SK-N-SH (cell line): ENCODE measurements at regions not wholly inside any gene's neighbourhood (a gene's known extent, or its start where the extent isn't known, plus 50 kb on each side); places are given as distances from the start of the nearest gene placed in this dataset.

Source experiments
- CTCF ChIA-PET: fragments of 300-600, 350-600 bp; formaldehyde crosslinking; extraction: SDS; loops from one replicate; lab custom pipeline; 2021; lab: Yijun Ruan, JAX
- POLR2A ChIA-PET: fragments of 350-600 bp; sonication (Branson Sonifier 250); formaldehyde crosslinking; extraction: SDS; loops from one replicate; lab custom pipeline; 2020; ENCODE audit warnings: antibody characterized with exemption, inconsistent platforms; lab: Yijun Ruan, JAX
- DNase-seq: peaks from one replicate; pipeline ENCODE4 v3.0.0; 2012
- H2AFZ ChIP-seq: fragments of 200-600 bp; sonication (generic); 2 replicates; pipeline ENCODE4 v1.8.1; 2016; ENCODE audit warnings: antibody characterized with exemption, mild to moderate bottlenecking, low read depth
- H3F3A ChIP-seq: fragments of 200-600 bp; sonication (generic); replicated peaks from 2 replicates; pipeline ENCODE3; 2016; ENCODE audit warnings: antibody characterized with exemption, mild to moderate bottlenecking; ENCODE audit not compliant: insufficient read depth
- H3K27ac ChIP-seq, 2 experiments: fragments of 200-500 bp in 1 of 2; fragments of 200-600 bp in 1 of 2; sonication (Bioruptor generic) in 1 of 2; sonication (generic), shearing (Covaris generic) in 1 of 2; 2 replicates each; pipeline versions ENCODE4 v1.5.1 to v1.6.1; 2014 to 2016; ENCODE audit warnings: low read depth in 2 of 2, inconsistent platforms in 1 of 2, low read length in 1 of 2, mild to moderate bottlenecking in 1 of 2, mixed read lengths in 1 of 2
- H3K27me3 ChIP-seq: fragments of 200-600 bp; sonication (generic), shearing (Covaris generic); 2 replicates; pipeline ENCODE4 v1.6.1; 2016; ENCODE audit warnings: mixed run types; ENCODE audit not compliant: insufficient read depth
- H3K36me3 ChIP-seq, 2 experiments: fragments of 200-500 bp in 1 of 2; fragments of 200-600 bp in 1 of 2; sonication (Bioruptor generic) in 1 of 2; sonication (generic) in 1 of 2; replicated peaks in 1 of 2; 2 replicates each; pipeline versions ENCODE3 to v1.5.1; 2014 to 2016; ENCODE audit warnings: low read length in 1 of 2, mild to moderate bottlenecking in 1 of 2; ENCODE audit not compliant: insufficient read depth in 2 of 2, control insufficient read depth in 1 of 2
- H3K4me1 ChIP-seq, 2 experiments: fragments of 200-500 bp in 1 of 2; fragments of 200-600 bp in 1 of 2; sonication (Bioruptor generic) in 1 of 2; sonication (generic), shearing (Covaris generic) in 1 of 2; 2 replicates each; pipeline versions ENCODE4 v1.5.1 to v1.6.1; 2014 to 2016; ENCODE audit warnings: low read depth in 1 of 2, low read length in 1 of 2, mixed run types in 1 of 2; ENCODE audit not compliant: insufficient read depth in 2 of 2, control insufficient read depth in 1 of 2
- H3K4me2 ChIP-seq: fragments of 200-600 bp; sonication (generic), shearing (Covaris generic); 2 replicates; pipeline ENCODE4 v1.6.1; 2017; ENCODE audit warnings: mixed run types
- H3K4me3 ChIP-seq, 2 experiments: fragments of 200-500 bp in 1 of 2; fragments of 200-600 bp in 1 of 2; sonication (Bioruptor generic) in 1 of 2; sonication (generic), shearing (Covaris generic) in 1 of 2; 2 replicates each; pipeline versions ENCODE4 v1.5.1 to v1.8.1; 2014 to 2016; ENCODE audit warnings: low read depth in 2 of 2, inconsistent platforms in 1 of 2, low read length in 1 of 2, mild to moderate bottlenecking in 1 of 2, mixed read lengths in 1 of 2, moderate library complexity in 1 of 2
- H3K79me2 ChIP-seq: fragments of 200-600 bp; sonication (generic); 2 replicates; pipeline ENCODE4 v1.8.1; 2017; ENCODE audit warnings: mild to moderate bottlenecking; ENCODE audit not compliant: insufficient read depth
- H3K9ac ChIP-seq: fragments of 200-600 bp; sonication (generic); 2 replicates; pipeline ENCODE4 v1.6.1; 2017; ENCODE audit warnings: mixed run types
- H3K9me2 ChIP-seq: fragments of 200-600 bp; sonication (generic); 2 replicates; pipeline ENCODE4 v1.6.1; 2017; ENCODE audit warnings: mixed run types
- H3K9me3 ChIP-seq: fragments of 200-600 bp; sonication (generic); 2 replicates; pipeline ENCODE4 v1.6.1; 2017; ENCODE audit warnings: mixed run types, mild to moderate bottlenecking, moderate library complexity
- H4K20me1 ChIP-seq: fragments of 200-600 bp; sonication (generic); 2 replicates; pipeline ENCODE4 v1.6.1; 2017; ENCODE audit warnings: mild to moderate bottlenecking, mixed run types; ENCODE audit not compliant: insufficient read depth
- ELF1 ChIP-seq: IDR thresholded peaks from 2 replicates; pipeline ENCODE4 v1.4.0; 2012
- FOSL2 ChIP-seq: IDR thresholded peaks from 2 replicates; pipeline ENCODE4 v1.4.0; 2012; ENCODE audit warnings: low read depth, mild to moderate bottlenecking, moderate library complexity, borderline replicate concordance
- GATA2 ChIP-seq: sonication (generic); formaldehyde crosslinking; IDR thresholded peaks from 2 replicates; pipeline ENCODE4 v1.5.0; 2020; ENCODE audit warnings: mild to moderate bottlenecking, missing genetic modification reagents
- JUND ChIP-seq: IDR thresholded peaks from 2 replicates; pipeline ENCODE4 v1.4.0; 2012
- MEF2A ChIP-seq: IDR thresholded peaks from 2 replicates; pipeline ENCODE4 v1.4.0; 2012; ENCODE audit warnings: low read depth, borderline replicate concordance
- MXI1 ChIP-seq: IDR thresholded peaks from 2 replicates; pipeline ENCODE4 v1.6.1; 2012; ENCODE audit warnings: mild to moderate bottlenecking, low read depth, low read length, improper control_type of control experiment
- NFIC ChIP-seq: IDR thresholded peaks from 2 replicates; pipeline ENCODE4 v1.4.0; 2012; ENCODE audit warnings: borderline replicate concordance
- NRF1 ChIP-seq: IDR thresholded peaks from 2 replicates; pipeline ENCODE4 v1.6.1; 2012; ENCODE audit warnings: low read depth, mild to moderate bottlenecking, low read length
- POLR2AphosphoS5 ChIP-seq: IDR thresholded peaks from 2 replicates; pipeline ENCODE4 v1.6.1; 2012; ENCODE audit warnings: low read depth, low read length
- RAD21 ChIP-seq: IDR thresholded peaks from 2 replicates; pipeline ENCODE4 v1.6.1; 2012; ENCODE audit warnings: mild to moderate bottlenecking, low read length
- RCOR1 ChIP-seq: fragments of 150-350 bp; IDR thresholded peaks from 2 replicates; pipeline ENCODE4 v1.6.1; 2017; ENCODE audit warnings: antibody characterized with exemption, low read length
- SIN3A ChIP-seq: IDR thresholded peaks from 2 replicates; pipeline ENCODE4 v1.6.1; 2012; ENCODE audit warnings: low read depth, mild to moderate bottlenecking, low read length, moderate library complexity, borderline replicate concordance
- SMC3 ChIP-seq: IDR thresholded peaks from 2 replicates; pipeline ENCODE4 v1.6.1; 2012; ENCODE audit warnings: low read depth, low read length, improper control_type of control experiment
- TAF1 ChIP-seq: IDR thresholded peaks from 2 replicates; pipeline ENCODE4 v1.6.1; 2012; ENCODE audit warnings: low read depth, mild to moderate bottlenecking, low read length, moderate library complexity, borderline replicate concordance
- TCF12 ChIP-seq: IDR thresholded peaks from 2 replicates; pipeline ENCODE4 v1.4.0; 2012
- YY1 ChIP-seq: IDR thresholded peaks from 2 replicates; pipeline ENCODE4 v1.4.0; 2012; ENCODE audit warnings: low read depth, mild to moderate bottlenecking
- WGBS: methylation state at CpG from one replicate; pipeline ENCODE4 v1.1.6; 2017; ENCODE audit warnings: low lambda C conversion rate; 5-methylcytosine and 5-hydroxymethylcytosine counted together
- TF ChIP-seq, protein P1 (sequence below): fragments of 150-350 bp; IDR thresholded peaks from 2 replicates; pipeline ENCODE4 v1.6.1; 2017; ENCODE audit warnings: antibody characterized with exemption, low read length, low read depth, borderline replicate concordance
- TF ChIP-seq, protein P2 (sequence below): IDR thresholded peaks from 2 replicates; pipeline ENCODE4; 2012
- TF ChIP-seq, protein P3 (sequence below): fragments of 200-600 bp; sonication (generic); IDR thresholded peaks from 2 replicates; pipeline ENCODE4 v1.6.1; 2017; ENCODE audit warnings: antibody characterized with exemption, mild to moderate bottlenecking, moderate library complexity

DNA sequence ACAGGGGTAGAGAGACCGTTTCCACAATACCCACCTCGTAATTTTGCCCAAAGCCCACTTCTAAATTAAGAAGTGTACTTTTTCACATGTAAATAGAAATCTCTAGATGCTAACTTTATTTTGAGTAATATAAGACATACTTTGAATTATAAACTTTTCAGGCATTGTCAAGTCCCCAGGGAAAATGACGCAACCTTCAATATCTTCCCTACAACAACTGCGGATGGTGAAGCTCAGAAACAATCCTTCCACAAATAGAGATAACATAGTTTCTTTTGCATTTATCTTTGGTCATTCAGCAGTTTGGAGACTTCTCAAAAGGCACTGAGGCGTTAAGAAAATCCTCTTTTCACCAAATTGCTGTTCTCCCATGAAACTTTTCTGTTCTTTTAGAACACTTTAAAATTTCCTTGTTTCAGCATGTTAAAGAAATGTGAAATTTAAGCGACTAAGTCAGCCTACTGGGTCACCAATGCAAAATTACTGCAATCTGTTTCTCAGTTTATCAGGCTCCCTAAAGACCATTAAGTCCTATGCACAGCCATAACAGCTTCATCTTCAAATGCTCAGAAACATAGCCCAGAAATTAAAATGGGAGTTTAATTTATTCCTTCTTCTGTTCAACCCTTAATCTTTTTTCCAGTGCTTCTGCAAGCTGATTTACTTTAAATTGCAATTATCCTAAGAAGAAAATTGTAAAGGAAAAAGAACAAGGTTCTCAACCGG is 118.3 kb upstream of the DNAJC10 start:
- Histone ChIP-seq H3K9me3 (no peaks in the 10 kb centered on the region), H2AFZ (no peak overlapping the region), H3K36me3 (no peaks in the 10 kb centered on the region), H3K9me2 (no peaks in the 10 kb centered on the region), H3K9ac (no peak overlapping the region), H3K27ac (no peak overlapping the region), H3K27me3 (no peaks in the 10 kb centered on the region), H3F3A (peaks cover 13% of the 10 kb centered on the region), H3K79me2 (no peaks in the 10 kb centered on the region), H3K4me3 (no peak overlapping the region), H3K4me1 (peaks cover 0 to 19% of the 10 kb centered on the region in 2 experiments), H3K4me2 (no peak overlapping the region), H4K20me1 (no peaks in the 10 kb centered on the region)
- ChIA-PET POLR2A (no interaction called here), CTCF (interaction anchor here (1.4 kb wide), 1 partner anchor 13 kb away, joined by 3 read pairs; no protein-coding TSS in a partner anchor)
- DNase-seq: no peak
- TF ChIP-seq YY1: no peak
- TF ChIP-seq, protein P1, sequence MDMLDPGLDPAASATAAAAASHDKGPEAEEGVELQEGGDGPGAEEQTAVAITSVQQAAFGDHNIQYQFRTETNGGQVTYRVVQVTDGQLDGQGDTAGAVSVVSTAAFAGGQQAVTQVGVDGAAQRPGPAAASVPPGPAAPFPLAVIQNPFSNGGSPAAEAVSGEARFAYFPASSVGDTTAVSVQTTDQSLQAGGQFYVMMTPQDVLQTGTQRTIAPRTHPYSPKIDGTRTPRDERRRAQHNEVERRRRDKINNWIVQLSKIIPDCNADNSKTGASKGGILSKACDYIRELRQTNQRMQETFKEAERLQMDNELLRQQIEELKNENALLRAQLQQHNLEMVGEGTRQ: no peak
- no peak for TF ChIP-seq TCF12
- no peak for TF ChIP-seq RCOR1
- TF ChIP-seq RAD21: no peak
- no peak for TF ChIP-seq POLR2AphosphoS5
- 81% methylated on average over 7 of the region's 7 CpGs for WGBS

DNA sequence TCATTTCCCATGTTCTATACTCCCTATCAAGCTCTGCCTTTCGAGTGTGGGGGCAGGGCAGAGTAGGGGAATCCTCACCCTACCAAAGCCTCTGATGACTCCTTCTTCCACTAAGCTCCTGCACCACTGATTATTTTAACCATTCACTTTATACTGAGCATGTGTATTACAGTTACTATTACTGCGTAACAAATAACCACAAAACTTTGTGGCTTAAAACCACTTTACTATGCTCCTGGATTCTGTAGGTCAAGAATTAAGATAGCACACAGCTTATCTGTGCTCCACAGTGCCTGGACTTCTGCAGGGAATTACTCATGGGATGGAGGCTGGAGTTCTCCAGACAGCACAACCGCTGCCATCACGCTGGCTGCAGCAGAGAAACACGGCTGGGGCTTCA is 117.4 kb upstream of the DNAJC10 start:
- Histone ChIP-seq H4K20me1 (no peaks in the 10 kb centered on the region), H3K79me2 (no peaks in the 10 kb centered on the region), H3K4me3 (no peak overlapping the region), H3K36me3 (no peaks in the 10 kb centered on the region), H3K9me3 (no peaks in the 10 kb centered on the region), H3K9me2 (no peaks in the 10 kb centered on the region), H3K27ac (no peak overlapping the region), H3K4me2 (no peak overlapping the region), H3F3A (peaks cover 6% of the 10 kb centered on the region), H3K4me1 (peaks cover 0 to 12% of the 10 kb centered on the region in 2 experiments; a peak in 3 of 4 replicates), H3K27me3 (no peaks in the 10 kb centered on the region), H2AFZ (no peak overlapping the region), H3K9ac (no peak overlapping the region)
- 67% methylated on average over 2 of the region's 5 CpGs for WGBS
- ChIA-PET POLR2A (no interaction called here), CTCF (interaction anchor here (0.9 to 1.4 kb wide), 2 partner anchors 12 to 51 kb away, joined by 3 read pairs; no protein-coding TSS in a partner anchor)
- no peak for DNase-seq
- no peak for TF ChIP-seq ELF1
- no peak for TF ChIP-seq JUND
- TF ChIP-seq, protein P1: no peak
- no peak for TF ChIP-seq NFIC
- no peak for TF ChIP-seq POLR2AphosphoS5
- TF ChIP-seq FOSL2: no peak
- no peak for TF ChIP-seq SIN3A
- TF ChIP-seq MEF2A: no peak
- no peak for TF ChIP-seq YY1
- TF ChIP-seq GATA2 (CRISPR knock-in tag): no peak
- no peak for TF ChIP-seq MXI1
- TF ChIP-seq NRF1: no peak
- no peak for TF ChIP-seq SMC3
- TF ChIP-seq, protein P2, sequence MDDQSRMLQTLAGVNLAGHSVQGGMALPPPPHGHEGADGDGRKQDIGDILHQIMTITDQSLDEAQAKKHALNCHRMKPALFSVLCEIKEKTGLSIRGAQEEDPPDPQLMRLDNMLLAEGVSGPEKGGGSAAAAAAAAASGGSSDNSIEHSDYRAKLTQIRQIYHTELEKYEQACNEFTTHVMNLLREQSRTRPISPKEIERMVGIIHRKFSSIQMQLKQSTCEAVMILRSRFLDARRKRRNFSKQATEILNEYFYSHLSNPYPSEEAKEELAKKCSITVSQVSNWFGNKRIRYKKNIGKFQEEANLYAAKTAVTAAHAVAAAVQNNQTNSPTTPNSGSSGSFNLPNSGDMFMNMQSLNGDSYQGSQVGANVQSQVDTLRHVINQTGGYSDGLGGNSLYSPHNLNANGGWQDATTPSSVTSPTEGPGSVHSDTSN: no peak
- no peak for TF ChIP-seq TAF1
- TF ChIP-seq, protein P3, sequence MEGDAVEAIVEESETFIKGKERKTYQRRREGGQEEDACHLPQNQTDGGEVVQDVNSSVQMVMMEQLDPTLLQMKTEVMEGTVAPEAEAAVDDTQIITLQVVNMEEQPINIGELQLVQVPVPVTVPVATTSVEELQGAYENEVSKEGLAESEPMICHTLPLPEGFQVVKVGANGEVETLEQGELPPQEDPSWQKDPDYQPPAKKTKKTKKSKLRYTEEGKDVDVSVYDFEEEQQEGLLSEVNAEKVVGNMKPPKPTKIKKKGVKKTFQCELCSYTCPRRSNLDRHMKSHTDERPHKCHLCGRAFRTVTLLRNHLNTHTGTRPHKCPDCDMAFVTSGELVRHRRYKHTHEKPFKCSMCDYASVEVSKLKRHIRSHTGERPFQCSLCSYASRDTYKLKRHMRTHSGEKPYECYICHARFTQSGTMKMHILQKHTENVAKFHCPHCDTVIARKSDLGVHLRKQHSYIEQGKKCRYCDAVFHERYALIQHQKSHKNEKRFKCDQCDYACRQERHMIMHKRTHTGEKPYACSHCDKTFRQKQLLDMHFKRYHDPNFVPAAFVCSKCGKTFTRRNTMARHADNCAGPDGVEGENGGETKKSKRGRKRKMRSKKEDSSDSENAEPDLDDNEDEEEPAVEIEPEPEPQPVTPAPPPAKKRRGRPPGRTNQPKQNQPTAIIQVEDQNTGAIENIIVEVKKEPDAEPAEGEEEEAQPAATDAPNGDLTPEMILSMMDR: no peak
